Type B pancreatic cell (in vitro differentiated cells): ENCODE measurements at regions not wholly inside any gene's neighbourhood (a gene's known extent, or its start where the extent isn't known, plus 50 kb on each side); places are given as distances from the start of the nearest gene placed in this dataset.

Experiments used
- DNase-seq: peaks from one replicate; pipeline ENCODE4 v3.0.0; 2021; ENCODE audit warnings: mixed read lengths; ENCODE audit not compliant: unreplicated experiment; ENCODE audit errors: extremely low spot score
- H3K27ac Mint-ChIP-seq: 2 replicates; pipeline ENCODE4 v1.8.0; 2021; ENCODE audit warnings: mild to moderate bottlenecking, mixed read lengths
- H3K27me3 Mint-ChIP-seq: 2 replicates; pipeline ENCODE4 v1.8.0; 2021; ENCODE audit warnings: mixed read lengths
- H3K36me3 Mint-ChIP-seq: 2 replicates; pipeline ENCODE4 v1.8.0; 2021; ENCODE audit warnings: mixed read lengths
- H3K4me1 Mint-ChIP-seq: one replicate; pipeline ENCODE4 v1.8.0; 2021; ENCODE audit warnings: mixed read lengths; ENCODE audit not compliant: unreplicated experiment
- H3K4me3 Mint-ChIP-seq: 2 replicates; pipeline ENCODE4 v1.8.0; 2021; ENCODE audit warnings: mild to moderate bottlenecking, mixed read lengths
- H3K9me3 Mint-ChIP-seq: 2 replicates; pipeline ENCODE4 v1.8.0; 2021; ENCODE audit warnings: mixed read lengths
- CTCF ChIP-seq: fragments of 200-600 bp; sonication (generic); conservative IDR thresholded peaks from 2 replicates; pipeline ENCODE4 v1.5.0; 2021; ENCODE audit warnings: antibody characterized with exemption, mild to moderate bottlenecking

DNA sequence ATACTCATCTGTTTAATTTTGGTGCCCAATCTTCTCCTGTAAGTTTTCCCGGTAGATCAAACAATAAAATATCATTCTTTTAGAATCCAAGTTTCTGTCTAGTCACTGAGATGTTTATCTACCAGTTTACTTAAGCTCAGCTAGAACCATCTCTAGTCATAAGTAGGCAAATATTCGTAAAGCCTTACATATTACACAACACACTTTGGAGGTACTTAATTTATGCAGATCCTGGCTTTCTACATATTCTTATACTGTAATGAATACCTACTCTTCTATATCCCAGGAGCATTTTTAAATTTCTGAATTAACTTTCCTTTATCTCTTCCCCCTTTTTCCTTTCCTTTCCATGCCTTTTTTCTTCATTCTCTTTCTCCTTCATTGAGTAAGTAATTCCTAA, 185.9 kb upstream of the ZBTB20 start:
- peaks cover 8% of the 10 kb centered on the region for H3K4me1 Mint-ChIP-seq
- no peak for DNase-seq
- TF ChIP-seq CTCF = no peak
- no peaks in the 10 kb centered on the region for H3K27me3 Mint-ChIP-seq
- H3K4me3 Mint-ChIP-seq = no peak overlapping the region
- H3K9me3 Mint-ChIP-seq = no peaks in the 10 kb centered on the region
- no peaks in the 10 kb centered on the region for H3K36me3 Mint-ChIP-seq
- no peak overlapping the region for H3K27ac Mint-ChIP-seq

DNA sequence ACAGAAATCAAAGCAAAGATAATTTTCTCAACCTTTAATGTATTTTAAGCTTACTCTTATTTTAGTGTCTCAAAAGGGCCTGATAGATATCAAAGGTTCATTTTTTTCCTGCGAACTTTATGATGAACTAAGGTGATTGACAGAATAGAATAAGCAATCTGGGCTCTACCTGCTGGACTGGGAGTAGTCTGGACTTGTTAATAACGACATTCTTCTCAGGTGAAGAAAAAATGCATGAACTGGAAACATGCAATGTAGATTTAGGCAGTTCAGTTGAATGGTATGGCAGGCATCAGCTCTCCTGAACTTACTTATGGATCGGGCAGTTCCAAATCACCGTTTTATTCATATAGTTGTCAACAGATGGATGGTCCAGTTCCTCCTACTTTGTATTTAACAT, 189.7 kb upstream of the ZBTB20 start:
- Mint-ChIP-seq H3K27me3 (no peaks in the 10 kb centered on the region), H3K4me1 (no peaks in the 10 kb centered on the region), H3K9me3 (no peaks in the 10 kb centered on the region), H3K36me3 (no peaks in the 10 kb centered on the region), H3K4me3 (no peak overlapping the region), H3K27ac (no peak overlapping the region)
- TF ChIP-seq CTCF = no peak
- no peak for DNase-seq

- H3K4me1 Mint-ChIP-seq = no peaks in the 10 kb centered on the region
- no peak overlapping the region for H3K4me3 Mint-ChIP-seq
- no peaks in the 10 kb centered on the region for H3K36me3 Mint-ChIP-seq
These were observed 193.5 kb upstream of the ZBTB20 start for GRCh38 chr3:115340586-115340985.

GRCh38 chr3:115341208-115341607, 194.1 kb upstream of the ZBTB20 start:
- H3K9me3 Mint-ChIP-seq = no peaks in the 10 kb centered on the region
- no peaks in the 10 kb centered on the region for H3K4me1 Mint-ChIP-seq
- no peaks in the 10 kb centered on the region for H3K36me3 Mint-ChIP-seq
- no peak for TF ChIP-seq CTCF
- no peaks in the 10 kb centered on the region for H3K27me3 Mint-ChIP-seq
- no peak for DNase-seq
- no peak overlapping the region for H3K4me3 Mint-ChIP-seq
- no peak overlapping the region for H3K27ac Mint-ChIP-seq

More at GRCh38 chr3:115340586-115340985, 193.5 kb upstream of the ZBTB20 start:
- DNase-seq = no peak
- H3K27ac Mint-ChIP-seq = no peak overlapping the region
- no peak for TF ChIP-seq CTCF
- H3K9me3 Mint-ChIP-seq = no peaks in the 10 kb centered on the region
- H3K27me3 Mint-ChIP-seq = no peaks in the 10 kb centered on the region

DNA sequence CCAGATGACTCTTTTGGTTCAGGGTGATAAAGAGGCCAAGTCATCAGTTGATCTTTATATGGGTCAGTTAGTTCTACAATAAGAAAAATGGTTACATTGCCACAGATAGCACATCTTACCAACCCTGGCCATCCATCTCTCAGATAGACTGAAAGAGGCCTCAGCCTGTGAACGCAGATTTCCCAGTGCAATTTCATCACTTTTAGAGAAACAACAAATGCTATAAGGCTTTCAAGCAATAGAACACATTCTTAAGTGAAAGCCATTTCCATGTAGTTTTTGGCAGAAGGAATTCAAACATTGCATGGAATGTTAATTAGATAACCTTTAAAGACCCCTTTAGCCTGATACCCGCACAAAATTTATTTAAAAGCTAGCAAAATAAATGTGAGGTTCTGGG, 200.6 kb upstream of the ZBTB20 start:
- Mint-ChIP-seq H3K36me3 (no peaks in the 10 kb centered on the region), H3K27me3 (no peaks in the 10 kb centered on the region), H3K9me3 (no peaks in the 10 kb centered on the region), H3K4me3 (no peak overlapping the region), H3K27ac (no peak overlapping the region), H3K4me1 (no peaks in the 10 kb centered on the region)
- no peak for DNase-seq
- TF ChIP-seq CTCF = no peak

DNA sequence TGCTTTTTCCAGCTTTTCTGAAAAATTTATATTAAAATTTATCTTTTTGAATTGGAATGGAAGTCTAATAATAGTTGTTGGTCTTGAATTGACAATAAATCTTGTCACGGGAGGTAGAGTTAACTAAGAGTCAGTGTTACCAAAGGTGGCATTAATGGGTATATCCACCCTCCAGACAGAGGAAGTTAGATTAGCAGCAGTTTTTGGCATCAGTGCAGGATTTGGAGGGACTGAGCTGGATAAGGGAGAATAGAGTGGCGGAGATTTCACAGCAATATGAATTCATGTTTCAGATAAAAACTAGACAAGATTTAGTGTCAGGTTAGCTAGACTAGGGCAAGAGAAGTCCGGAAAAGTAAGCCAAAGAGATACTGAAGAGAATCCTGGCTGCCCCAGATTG, 201.3 kb upstream of the ZBTB20 start:
- H3K4me3 Mint-ChIP-seq = no peak overlapping the region
- no peak for DNase-seq
- H3K36me3 Mint-ChIP-seq = no peaks in the 10 kb centered on the region
- H3K27ac Mint-ChIP-seq = no peak overlapping the region
- H3K27me3 Mint-ChIP-seq = no peaks in the 10 kb centered on the region
- H3K4me1 Mint-ChIP-seq = no peaks in the 10 kb centered on the region
- no peaks in the 10 kb centered on the region for H3K9me3 Mint-ChIP-seq
- no peak for TF ChIP-seq CTCF
